Gastrocnemius medialis (tissue), 4 donors: ENCODE measurements at regions not wholly inside any gene's neighbourhood (a gene's known extent, or its start where the extent isn't known, plus 50 kb on each side); places are given as distances from the start of the nearest gene placed in this dataset.

Source experiments
- POLR2A ChIP-seq, 2 donors: fragments of 450-650 bp; IDR thresholded peaks; one replicate each; pipeline ENCODE4 v1.6.1; 2017; ENCODE audit warnings: antibody characterized with exemption in 2 of 2, mild to moderate bottlenecking in 2 of 2, moderate library complexity in 2 of 2
- TF ChIP-seq, protein P1 (sequence below), 5 experiments: fragments of 450-650 bp in 3 of 5; fragments of 200-600 bp in 2 of 5; sonication (generic) in 2 of 5; IDR thresholded peaks in 4 of 5; conservative IDR thresholded peaks in 1 of 5; 1 replicate in 4 of 5; 2 replicates in 1 of 5; pipeline ENCODE4 v1.5.1; 2016 to 2019; ENCODE audit warnings: antibody characterized with exemption in 5 of 5, mild to moderate bottlenecking in 3 of 5, moderate library complexity in 3 of 5

DNA sequence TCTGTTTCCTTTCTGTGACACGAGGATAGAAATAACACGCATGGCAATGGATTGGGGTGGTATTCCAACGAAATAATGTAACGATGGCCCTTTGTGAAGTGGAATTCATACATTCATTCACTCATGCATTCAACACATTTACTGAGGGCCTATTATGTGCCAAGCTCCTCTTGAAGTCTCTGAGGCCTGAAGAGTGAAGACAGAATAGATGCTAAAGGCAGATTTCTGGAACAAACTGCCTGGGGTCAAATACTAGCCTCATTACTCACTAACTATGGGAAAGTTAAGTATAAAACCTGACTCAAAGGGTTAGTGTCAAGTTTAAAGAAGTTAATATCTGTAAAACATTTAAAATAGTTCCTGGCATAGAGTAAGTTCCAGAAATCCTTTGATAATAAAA lies 279.6 kb upstream of the SULF2 start:
- TF ChIP-seq POLR2A (IDR thresholded peaks at IDR 0.05) = no peak
- TF ChIP-seq, protein P1, sequence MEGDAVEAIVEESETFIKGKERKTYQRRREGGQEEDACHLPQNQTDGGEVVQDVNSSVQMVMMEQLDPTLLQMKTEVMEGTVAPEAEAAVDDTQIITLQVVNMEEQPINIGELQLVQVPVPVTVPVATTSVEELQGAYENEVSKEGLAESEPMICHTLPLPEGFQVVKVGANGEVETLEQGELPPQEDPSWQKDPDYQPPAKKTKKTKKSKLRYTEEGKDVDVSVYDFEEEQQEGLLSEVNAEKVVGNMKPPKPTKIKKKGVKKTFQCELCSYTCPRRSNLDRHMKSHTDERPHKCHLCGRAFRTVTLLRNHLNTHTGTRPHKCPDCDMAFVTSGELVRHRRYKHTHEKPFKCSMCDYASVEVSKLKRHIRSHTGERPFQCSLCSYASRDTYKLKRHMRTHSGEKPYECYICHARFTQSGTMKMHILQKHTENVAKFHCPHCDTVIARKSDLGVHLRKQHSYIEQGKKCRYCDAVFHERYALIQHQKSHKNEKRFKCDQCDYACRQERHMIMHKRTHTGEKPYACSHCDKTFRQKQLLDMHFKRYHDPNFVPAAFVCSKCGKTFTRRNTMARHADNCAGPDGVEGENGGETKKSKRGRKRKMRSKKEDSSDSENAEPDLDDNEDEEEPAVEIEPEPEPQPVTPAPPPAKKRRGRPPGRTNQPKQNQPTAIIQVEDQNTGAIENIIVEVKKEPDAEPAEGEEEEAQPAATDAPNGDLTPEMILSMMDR (IDR thresholded peaks at IDR 0.05 in 4 of 5, conservative IDR thresholded peaks at IDR 0.05 in 1 of 5) = no peak
